GM19397 (cell line): ENCODE measurements at regions not wholly inside any gene's neighbourhood (a gene's known extent, or its start where the extent isn't known, plus 50 kb on each side); places are given as distances from the start of the nearest gene placed in this dataset.

Experiments used
- ATAC-seq: cut with Tn5 transposase; IDR thresholded peaks from one replicate; pipeline ENCODE4 v1.9.1; 2021; ENCODE audit warnings: mild to moderate bottlenecking, moderate library complexity; ENCODE audit not compliant: unreplicated experiment

DNA sequence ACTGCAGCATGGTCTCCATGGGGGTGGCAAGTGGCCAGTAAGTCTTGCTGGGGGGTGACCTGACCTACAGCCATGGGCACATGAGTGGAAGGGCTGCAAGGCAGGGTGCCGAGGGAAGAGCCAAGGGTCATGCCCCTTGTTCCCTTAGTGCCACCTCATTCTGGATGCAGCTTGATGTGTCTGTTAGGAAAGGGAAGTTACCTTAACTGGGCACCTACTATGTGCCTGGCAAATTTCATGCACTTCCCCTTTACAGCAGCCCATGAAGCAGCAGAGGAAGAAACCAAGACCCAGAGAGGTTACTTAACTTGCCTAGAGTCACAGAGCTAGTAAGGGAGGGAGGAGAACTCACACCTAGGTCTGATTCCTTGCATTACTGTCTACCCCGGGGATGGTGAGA, 174.0 kb downstream of the MRPL14 start:
- ATAC-seq, result no peak

DNA sequence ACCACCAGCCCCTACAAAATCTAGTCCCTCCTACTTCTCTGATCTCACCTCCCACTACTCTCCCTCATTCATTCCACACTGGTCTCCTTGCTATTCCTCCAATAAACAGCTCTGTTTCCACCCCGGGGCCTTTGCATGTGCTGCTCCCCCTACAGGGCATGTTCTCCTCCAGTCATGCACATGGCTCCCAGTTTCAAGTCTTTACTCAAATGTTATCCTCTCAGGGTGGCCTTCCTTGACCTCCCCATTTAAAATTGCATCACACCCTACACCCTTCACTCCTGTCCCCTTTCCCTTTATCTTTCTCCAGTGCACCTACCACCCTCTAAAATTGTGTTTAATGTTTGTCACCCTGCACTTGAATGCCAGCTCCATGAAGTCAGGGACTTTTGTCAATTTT, 174.5 kb downstream of the MRPL14 start:
- ATAC-seq, result no peak

DNA sequence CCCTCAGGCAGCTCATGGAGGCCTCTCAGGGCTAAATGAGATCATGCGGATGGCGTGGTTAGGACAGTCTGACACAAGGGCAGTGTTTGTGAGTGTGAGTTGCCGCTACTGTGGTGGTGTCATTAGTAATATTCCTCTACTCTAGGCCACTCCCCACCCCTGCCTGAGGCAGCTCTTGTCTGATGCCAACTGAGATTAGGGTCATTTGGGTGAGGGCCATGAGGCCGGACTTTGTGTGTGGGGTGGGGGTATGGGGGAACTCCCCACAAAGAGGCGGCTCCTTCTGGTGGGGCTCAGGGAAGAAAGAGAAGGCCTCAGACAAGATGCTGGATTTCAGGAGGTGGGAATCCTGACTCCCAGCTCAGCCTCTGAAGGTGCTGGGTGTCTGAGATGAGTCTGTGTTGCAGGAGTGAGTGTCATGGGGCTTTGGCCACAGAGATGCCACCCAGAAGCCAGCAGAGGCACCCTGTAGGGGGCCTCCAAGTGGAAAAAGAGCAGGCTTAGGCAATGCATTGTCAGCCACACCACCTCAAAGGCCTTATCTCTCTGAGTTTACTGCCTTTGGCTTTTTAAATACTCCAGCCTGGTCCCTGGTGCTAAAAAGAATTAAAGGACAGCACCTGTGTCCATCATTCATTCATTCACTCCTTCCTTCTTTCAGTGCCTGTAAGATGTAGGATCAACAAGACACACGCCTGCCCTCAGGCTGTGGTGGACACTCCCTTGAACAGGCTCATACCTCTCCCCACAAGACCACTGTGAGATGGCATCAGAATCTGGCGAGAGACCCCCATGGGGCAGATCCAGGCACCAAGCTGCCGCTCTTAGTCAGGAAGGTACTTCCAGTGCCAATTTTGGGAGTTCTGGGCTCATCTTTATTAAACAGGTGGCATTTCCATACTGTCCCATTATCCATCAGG, 175.2 kb downstream of the MRPL14 start:
- ATAC-seq, result no peak

DNA sequence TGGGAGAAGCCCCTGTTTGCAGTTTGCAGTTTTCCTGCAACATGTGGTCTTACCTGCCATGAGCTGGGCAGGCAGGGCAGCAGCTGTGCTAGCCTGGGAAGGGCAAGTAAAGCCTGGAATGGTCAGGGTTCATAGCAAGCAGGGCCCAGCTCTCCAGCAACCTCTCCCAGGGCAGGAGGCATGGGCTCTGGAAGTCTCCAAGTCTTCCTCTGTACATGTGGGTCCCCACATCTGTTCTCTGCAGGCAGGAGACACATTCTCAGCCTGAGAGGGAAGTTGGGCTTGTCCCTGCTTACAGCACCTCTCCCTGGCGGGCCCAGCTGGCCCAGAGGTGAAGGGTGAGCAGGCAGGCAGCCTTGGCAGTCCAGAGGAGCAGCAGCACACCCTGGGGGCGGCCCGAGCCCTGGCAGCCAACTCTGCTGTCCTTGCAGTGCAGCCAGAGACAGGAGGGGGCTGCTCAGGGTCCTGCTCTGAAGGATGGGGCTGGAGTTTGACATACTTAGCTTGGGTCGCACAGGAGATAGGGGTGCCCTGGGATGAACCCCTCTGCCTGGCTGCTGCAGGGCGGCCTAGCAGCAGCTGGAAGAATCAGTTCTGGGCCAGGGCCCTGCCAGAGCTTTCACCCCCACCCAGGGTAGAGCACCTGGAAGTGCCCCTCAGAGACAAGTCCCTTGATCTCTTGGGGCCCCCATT, 176.0 kb downstream of the MRPL14 start:
- no peak for ATAC-seq

DNA sequence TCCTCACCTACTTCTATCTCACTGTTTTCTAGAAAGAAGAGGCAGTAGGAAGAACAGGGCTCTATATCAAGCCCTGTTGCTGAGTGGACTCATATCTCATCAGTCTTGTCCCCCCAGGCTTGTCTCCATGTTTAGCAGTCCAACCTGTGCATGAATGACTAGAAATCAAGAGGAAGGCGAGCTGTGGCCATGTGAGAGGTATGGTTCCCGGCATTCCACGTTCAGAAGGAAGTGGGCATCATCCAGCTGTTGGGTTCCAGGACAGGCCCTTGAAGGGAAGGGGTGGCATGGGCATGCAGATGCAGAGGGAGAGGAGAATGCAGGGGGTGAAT, 176.6 kb downstream of the MRPL14 start:
- ATAC-seq, result no peak

DNA sequence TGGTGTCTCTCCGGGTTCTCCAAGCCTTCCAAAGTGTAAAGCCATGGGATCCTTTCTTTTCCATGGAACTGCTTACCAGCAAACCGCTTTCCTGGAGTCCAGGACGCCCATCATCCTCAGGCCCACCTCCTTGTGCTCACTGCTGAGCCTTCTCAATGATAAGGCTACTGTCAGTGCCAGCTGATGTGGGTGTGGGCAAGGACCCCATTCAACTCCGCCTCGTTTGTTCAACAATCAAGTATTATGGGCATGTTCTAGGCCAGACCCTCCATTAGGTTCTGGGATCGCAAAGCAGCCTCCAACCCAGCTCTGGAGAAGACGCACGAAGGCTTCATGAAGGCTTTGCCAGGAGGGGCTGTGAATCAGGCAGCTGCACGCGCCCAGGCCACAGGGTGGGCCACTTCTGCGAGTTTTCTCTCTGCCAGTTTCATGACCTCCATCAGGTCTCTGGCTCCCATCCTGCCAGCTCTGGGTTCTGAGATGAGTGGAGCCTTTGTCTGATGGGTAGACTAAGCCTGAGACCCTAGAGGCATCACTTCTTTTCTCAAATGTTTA, 177.1 kb downstream of the MRPL14 start:
- no peak for ATAC-seq

DNA sequence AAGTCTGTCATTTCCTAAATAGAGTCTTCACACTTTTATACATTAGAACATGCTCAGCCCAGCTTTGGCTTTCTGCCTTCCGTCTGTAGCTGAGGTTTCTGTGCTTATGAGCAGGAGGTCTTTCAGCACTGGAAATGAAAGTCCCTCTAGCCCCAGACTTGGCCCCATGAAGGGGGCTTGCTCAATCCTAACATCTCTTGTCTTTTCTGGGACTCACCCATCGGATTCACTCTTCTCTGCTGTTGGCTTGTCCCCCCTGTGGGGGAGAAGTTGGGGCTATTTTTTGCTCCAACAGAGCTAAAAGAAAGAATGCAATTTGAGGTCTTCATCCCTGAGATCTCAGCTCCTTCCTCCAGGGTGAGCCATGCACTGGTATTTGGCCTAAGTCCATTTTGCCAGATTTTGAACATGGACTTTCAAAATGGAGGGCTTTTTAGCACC, 177.7 kb downstream of the MRPL14 start:
- ATAC-seq, result no peak

DNA sequence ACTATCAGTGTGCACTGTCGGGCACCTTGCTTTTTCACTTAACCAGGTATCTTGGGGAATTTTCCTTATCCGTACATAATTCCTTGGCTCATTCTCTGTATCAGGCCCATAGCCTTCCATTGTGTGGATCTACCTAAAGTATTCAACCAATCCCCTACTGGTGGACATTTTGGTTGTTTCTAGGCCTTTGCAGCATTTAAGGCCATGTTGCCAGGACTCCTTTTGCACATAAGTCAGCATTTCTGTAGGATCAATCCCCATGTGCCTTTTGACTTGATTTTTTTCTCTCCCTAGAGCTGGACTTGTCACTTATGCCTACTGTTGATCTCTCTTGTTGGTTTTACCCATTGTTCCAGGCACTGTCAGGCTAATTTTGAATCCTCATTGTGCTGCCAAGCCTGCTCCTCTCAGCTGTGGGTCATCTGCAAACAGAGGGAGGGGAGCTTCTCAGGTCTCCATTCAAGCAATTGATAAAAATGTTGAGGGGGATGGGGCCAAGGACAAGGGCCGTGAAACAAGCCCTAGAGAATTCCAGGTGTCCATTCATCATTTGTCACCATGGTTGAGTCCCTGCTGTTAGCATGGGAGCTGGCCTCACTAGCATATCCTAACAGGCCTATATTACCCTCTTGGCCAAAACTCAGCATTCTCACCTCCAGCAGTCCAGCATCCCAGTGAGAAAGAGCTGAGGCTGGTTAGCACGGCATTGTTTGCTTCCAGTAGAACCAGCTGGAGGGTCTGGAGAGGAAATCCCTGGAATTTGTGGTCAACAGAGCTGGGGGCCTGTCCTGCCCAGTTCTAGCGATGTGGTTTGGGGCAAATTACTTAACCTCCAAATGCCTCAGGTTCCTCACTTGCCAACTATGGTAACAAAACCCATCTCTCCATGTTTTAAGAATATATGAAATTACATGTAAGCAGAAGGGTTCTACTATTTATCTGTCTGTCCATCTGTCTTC, 178.4 kb downstream of the MRPL14 start:
- no peak for ATAC-seq

DNA sequence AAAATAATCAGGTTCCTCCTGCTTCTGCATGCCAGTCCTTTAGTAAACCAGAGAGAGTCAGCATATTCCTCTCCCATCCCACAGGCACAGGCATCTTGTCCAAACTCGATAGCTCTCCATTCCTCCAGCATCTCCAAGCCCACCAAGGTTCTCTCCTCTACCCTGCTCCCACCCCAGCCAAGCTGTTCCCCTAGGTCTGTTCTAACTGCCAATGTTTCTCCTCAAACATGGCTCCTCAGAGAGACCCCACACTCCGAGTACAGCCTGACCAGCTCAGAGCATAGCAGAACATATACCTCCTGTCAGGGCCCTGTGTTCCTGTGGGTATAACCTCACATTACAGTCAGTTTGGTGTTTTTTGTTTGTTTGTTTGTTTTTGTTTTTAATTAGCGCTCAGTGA, 177.8 kb downstream of the VEGFA start:
- ATAC-seq, result no peak

DNA sequence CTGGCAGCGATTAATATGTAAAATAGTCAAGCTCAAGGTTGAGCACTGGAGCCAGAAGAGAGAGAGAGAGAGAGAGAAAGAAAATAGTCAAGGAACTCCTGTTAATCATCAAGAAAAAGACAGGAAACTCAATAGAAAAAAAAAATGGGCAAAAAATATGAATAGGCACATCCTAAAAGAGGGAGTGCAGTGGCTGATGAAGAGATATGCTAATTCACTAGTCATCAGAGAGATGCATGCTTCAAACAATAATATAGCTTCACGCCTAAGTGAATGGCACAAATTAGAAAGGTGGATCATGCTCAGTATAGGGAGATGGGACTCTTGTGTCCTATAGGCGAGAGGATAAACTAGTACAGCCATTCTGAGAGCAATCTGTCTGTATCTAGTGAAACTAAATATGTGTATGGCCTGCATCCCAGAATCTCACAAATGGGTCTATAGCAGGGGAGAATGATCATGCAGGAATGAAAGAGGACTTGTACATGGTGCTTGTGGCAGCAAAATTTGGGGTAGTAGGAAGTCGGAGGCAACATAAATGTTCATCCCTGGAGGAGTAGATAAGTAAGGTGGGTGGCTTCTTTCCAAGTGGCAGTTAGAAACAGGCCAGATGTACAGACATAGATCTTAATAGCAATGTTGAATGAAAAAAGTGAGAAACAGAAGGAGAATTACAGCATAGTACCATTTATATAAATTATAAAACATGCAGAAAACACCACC, 176.8 kb downstream of the VEGFA start:
- ATAC-seq, result no peak

DNA sequence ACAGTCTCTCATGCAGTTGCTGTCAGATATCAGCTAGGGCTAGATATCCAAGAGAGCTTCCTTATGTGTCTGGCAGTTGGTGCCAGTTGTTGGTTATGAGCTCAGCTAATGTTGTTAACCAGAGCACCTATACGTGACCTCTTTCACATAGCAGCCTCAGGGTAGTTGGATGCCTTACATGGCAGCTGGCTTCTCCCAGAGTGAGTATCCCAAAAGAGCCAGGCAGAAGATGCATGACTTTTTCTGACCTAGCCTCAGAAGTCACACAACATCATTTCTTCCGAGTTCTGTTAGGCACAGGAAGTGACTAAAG, 175.7 kb downstream of the VEGFA start:
- ATAC-seq, result no peak

DNA sequence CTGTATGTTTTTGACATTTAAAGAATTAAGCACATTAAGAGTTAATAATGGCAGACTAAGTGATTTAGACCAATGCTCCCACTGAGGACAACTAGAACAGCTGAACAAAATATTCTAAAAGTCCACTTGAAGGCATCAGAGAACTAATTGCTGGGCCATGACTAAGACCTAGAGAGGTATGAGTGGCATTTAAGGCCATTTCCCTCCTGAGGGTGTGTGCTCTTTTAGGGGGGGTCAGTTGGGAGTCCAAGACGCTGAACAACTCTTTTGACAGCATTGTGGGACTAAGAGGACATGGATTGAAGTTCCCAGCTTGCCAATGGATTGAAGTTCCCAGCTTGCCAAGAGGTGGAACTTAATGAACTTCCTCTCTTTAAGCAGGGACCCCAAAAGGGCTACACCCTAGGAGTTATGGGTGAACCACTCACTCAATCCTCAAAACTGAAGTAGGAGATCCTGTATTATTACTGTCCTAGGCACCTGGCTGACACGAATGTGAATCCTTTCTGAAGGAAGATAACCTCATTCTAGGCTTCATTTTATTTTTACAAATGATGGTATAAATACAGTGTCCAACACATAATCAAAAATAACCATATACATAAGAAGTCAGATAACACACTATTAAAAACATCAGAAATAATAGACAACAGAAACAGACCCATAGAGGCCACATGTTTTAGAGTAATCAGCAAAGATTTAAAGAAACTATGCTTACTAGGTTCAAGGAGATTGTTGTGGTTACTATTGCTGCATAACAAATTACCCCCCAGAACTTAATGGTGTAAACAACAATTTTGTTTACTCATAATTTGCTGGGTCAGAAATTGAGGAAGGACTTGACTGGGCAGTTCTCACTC, 175.1 kb downstream of the VEGFA start:
- ATAC-seq, result no peak

DNA sequence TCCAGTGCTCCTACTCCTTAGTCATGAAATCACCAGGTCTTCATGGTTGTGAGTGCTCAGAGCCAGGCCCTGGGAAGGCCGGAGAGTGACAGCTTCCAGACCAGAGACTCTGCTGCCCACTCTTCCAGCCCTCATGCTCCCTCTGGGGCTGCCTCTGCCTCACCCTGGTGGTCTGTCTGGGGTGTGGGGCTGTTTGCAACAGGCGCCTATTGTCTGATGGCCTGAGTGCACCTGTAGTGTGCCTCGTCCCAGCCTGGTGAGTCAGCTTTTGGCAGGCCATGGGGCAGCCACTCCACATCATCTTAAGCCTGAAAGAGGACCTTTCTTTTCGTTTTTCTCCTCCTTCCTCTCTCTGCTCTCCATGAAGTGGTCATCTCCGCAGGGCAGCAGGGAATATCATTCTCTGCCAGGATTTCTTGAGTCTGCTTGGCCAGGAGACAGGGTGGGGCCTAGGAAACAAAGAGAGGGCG, 173.8 kb downstream of the VEGFA start:
- ATAC-seq, result no peak

DNA sequence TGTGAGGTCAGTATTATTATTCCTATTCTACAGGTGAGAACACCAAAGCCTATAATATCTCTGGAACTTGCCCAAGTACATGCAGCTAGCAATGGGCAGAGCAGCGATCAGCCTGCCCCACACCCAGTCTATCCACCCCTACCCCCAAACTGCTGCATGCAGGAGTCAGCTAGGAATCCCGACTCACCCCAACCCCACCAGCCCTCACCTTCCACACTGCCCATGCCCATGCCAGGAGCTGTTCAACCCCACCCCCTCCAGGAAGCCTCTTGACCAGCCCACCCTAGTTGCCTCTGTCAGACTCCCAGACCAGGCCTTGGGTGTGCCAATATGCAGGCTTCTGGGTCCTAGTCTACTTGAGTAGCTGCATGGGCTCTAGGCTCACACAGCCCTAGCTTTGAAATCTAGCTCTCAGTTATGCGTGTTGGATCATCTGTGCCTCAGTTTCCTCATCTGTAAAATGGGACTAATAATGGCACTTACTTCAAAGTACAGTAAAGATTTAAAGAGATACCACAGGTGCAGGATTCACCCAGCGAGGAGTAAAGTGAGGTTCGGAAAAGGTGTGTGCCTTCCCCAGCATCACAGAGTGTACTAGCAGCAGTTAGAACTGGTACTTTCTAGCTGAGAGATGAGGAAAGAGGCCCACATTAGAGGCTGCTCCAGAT, 173.2 kb downstream of the VEGFA start:
- no peak for ATAC-seq

DNA sequence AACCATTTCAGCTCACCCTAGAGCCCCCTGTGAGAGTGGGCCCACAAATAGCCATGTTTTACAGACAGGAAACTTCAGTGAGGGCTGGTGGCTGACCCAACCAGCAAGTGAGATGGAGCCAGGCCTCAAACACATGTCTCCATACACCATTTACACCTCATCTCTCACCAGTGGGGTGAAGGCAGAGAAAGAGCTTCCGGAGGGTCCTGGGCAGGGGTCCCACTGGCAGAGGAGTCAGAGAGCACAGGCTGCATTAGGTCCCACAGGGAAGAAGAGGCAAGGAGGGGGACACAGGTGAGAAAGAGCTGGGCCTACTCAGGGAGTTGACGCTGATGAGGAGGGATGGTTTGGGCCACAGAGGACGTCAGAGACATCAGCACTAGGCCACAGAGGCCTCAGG, 172.6 kb downstream of the VEGFA start:
- no peak for ATAC-seq

DNA sequence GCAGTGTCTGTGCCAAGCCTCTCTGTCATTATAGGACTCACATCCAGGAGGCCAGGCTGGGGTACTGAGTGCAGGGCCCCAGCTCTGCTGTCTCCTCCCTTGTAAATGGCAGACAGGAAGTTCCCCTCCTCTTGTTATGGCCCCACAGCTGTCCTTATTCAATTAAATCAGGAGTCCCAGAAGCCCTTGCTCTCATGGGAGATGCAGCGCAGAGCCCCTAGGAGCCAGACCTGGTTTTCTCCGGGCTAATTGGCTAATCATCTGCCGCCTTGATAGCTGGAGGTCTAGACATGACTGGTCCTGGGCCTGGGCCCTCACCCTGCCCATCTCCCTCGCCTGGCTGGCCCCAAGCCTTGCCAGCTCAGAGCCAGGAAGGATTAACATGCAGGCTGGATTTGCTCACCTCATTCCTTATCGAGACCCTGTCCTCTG, 172.0 kb downstream of the VEGFA start:
- ATAC-seq, result no peak

DNA sequence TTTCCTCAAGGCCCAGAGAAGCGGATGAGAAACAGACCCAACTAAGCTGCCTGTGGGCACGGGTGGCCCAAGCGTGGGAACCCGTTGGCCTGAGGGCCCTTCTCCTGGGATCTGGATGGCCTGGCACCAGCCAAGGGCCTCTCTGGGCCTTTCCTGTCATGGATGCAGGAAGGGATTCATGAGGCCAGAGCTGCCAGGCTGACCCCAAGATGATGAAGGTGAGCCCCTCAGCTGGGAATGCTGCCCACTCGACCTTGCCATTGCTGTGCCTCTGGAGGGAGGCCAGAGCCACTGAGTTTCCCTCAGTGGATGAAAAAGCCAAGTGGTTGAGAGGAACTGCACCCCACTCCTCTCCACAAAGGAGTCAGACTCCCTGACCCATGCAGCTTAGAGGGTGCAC, 171.2 kb downstream of the VEGFA start:
- ATAC-seq, result no peak

DNA sequence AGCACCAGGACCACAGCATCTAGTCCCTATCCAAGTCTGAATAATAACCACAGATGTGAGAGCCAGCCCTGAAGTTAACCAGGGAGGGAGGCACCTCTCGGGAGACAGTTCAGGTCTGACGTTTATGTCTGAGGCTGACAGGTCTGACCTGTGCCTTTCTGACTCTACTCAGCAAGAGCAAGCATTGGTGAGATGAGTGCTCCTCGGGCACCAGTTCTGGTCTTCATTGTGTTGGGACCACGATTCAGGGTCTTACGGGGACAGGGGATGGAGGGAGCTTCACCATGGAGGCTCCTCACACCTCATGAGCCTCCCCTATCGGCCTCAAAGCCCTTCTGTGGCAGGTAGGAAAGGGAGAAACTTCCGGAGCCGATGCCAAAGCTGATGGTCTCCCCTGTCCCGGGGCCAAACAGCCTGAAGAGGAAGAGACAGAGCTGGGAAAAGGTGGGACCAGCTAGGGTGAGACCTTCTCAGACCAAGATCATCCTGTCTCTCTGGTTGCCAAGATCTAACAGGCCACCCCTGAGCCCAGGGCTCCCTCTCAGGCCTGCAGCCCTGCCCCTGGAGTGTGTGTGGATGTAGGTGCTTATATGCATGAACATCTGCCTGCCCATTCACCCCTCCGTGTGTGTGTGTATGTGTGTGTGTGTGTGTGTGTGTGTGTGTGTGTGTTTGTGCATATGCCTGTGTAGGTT, 170.5 kb downstream of the VEGFA start:
- ATAC-seq, result no peak
